Amniotic epithelial cell (primary cell): ENCODE measurements at regions not wholly inside any gene's neighbourhood (a gene's known extent, or its start where the extent isn't known, plus 50 kb on each side); places are given as distances from the start of the nearest gene placed in this dataset.
A peak's percentile ranks its signal among the peaks of the same experiment; 100 is the strongest.
"Not testable (repeated sequence)": the region's sequence is repeated elsewhere in the genome, so short reads cannot be mapped to it uniquely, and the experiment has no call there.

ENCODE experiments used
- DNase-seq: peaks from one replicate; pipeline ENCODE4 v3.0.0-alpha.2; 2010; ENCODE audit warnings: low read depth

DNA sequence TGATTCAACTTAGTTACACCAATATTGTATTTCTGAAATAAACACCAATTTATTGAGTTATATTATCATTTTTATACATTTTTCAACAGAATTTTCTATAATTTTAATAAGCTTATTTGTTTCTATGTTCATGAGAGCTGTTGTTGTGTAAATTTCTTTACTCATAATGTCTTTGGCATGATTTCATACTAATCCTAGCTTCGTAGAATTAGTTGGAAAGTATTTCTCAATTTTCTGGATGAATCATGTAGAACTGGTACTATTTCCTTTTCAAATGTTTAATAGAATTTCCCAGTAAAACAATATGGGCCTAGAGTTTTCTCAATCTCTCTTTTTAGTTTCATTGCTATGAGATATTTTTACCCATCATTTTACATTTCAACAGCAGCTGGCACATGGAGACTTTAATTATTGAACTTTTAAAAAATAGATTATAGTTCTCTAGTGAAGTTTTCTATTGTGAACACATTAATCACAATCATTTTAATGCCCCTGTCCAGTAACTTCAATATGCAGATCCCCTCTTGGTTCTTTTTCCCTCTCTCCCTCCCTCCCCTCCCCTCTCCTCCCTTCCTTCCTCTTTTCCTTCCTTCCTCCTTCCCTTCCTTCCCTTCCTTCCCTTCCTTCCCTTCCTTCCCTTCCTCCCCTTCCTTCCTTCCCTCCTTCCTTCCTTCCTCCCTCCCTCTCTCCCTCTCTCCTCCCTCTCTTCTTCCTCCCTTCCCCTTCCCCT, 1357.1 kb downstream of the ZPLD1 start:
- peak; percentile 69 for DNase-seq

DNA sequence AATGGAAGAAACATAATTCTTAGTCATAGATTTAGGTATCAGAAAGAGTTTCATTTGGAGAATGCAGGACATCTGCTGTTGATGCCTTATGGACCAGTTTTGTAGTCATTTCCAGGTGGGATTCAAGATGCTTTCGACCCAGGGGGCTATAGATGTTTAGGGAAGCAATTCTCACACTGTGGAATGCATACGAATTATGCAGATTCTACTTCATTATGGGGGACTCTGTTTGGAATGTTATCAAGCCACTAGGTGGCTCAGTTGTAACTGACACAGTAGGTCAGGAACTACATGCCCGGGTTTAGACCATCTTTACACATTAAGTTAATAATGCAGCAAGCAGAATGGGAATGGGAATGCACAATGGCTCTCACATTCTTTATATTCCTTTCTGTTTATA, 1359.8 kb downstream of the ZPLD1 start:
- peak; percentile 10 for DNase-seq

DNA sequence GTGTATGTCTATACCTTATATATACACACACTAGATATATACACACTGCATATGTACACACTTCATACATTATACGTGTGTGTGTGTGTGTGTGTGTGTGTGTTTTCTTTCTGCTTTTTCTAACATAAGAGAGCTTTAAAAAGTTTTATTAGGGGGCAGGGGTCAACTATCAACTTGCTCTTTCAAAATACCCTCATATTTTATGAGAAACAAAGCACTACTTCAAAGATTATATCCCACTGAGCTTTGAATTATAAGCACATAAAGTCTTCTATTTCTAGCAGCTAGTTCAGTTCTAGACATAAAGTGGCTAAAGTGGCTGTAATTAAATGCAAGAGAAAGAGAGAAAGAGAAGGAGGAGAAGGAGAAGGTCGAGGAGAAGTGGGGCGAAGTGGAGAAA, 1361.3 kb downstream of the ZPLD1 start:
- DNase-seq: no peak

DNA sequence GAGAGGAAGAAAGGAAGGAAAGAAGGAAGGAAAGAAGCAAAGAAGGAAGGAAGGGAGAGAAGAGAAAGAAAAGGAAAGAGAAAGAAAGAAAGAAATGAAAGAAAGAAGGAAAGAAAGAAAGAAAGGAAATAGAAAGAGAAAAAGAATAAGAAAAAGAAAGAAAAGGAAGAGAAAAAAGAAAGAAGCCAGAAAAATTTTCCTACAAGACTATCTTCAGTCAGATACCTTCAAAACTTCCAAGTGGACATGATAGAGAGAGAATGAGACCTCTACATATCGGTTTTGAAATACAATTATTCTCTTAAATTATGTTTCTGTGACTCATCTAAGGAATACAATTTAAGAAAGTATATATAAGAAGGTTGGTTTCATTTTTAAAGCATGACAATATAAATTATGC, 1369.0 kb downstream of the ZPLD1 start:
- no peak for DNase-seq

DNA sequence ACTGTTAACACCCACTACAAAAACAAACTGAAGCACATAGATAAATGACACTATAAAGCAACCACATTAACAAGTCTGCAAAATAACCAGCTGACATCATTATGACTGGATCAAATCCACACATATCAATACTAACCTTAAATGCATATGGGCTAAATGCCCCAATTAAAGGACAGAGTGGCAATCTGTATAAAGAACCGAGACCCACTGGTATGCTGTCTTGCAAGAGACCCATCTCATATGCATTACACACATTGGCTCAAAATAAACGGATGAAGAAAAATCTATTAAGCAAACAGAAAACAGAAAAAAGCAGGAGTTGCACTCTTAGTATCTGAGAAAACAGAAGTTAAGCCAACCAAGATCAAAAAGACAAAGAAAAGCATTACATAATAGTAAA, 1375.4 kb downstream of the ZPLD1 start:
- DNase-seq: peak; percentile 6

DNA sequence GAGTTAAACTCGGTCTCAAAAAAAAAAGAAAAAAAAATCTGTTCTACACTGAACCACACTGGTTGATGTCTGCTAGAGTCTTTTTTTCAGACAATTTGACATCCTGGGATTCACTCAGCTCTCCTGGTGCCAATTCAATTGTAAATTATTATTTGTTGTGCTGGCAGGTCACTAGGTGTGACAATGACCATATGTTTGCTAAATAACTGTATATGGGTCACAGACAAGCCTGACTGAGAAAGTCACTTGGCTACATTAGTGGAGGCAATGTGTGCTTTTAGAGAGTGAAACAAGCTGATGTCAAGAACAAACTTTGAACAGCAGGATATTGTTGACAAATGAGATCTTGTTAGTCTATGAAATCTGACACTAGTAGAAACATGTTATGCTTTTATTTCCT, 1379.1 kb downstream of the ZPLD1 start:
- DNase-seq: no peak

DNA sequence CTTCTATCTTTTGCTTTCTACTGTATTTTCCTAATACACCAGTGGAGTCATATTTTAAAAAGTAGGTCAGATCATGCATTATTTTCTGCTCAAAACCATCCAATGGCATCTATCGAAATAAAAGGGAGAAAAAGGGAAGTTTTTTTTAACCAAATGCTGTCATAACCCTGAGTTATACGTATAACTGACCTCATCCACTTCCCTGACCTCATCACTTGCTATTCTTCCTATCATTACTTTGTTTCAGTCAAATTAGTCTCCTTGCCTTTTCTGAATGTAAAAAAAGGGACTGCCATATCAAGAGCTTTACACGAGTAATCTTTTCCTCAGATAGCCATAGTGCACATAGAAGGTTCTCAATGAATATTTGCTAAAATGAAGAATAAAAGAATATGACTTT, 1383.6 kb downstream of the ZPLD1 start:
- DNase-seq: no peak

DNA sequence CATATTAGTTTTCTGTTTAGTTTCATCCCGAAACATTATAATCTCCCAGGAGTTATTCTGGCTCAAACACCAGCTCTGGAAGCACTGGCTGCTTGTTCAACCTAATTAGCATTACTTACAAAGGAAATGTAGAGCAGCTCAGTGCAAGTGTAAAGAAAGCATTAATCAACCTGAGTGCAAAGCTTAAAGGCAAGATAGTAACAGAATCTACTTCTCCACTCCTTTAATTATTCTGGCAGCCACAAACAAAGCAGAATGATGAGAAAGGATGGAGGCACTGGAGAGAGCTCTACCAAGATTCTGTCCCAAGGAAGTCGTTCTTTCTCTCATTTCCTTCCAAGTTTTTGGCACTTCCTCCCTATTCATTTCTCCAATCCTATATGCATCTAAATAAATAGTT, 1384.0 kb downstream of the ZPLD1 start:
- DNase-seq: no peak

DNA sequence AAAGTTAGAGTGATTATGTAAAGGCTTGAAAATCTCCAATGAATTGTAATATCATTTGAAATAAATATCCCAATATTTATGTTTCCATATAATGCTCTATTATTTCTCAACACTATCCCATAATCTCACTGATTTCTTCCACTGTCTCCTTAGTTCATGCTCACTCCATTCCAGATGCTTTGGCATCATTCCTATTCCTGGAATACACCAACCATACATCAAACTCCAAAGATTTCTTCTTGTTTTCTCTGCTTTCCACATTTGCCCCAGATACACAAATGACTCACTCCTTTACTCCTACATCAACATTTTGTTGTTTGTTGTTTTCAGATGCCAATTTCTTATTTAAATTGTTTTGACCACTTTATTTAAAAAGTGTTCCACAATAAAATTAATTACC, 1390.8 kb downstream of the ZPLD1 start:
- DNase-seq: peak; percentile 56

DNA sequence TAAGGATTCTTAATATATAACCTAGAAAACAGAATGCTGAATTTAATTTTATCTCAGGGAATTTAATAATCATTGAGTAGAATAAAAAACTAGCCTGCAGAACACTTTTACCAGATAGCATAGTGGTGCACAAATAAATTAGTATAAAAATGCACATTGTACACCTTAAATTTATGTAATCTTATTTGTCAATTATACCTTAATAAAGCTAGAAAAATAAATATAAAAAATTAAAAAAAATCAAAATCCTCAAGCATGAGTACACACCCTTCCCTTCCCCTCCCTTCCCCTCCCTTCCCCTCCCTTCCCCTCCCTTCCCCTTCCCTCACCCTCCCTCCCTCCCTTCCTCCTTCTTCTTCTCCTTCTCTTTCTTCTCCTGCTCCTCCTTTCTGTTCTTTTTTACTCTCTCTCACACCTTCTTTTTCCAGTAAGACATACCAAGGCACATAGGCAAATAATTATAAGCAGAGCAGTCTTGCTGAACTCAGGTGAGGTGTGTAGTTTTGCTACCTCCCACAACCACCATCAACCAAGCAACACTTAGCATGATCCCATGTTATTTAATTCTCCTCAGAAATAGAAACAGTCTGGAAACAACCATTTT, 1395.0 kb downstream of the ZPLD1 start:
- no peak for DNase-seq

DNA sequence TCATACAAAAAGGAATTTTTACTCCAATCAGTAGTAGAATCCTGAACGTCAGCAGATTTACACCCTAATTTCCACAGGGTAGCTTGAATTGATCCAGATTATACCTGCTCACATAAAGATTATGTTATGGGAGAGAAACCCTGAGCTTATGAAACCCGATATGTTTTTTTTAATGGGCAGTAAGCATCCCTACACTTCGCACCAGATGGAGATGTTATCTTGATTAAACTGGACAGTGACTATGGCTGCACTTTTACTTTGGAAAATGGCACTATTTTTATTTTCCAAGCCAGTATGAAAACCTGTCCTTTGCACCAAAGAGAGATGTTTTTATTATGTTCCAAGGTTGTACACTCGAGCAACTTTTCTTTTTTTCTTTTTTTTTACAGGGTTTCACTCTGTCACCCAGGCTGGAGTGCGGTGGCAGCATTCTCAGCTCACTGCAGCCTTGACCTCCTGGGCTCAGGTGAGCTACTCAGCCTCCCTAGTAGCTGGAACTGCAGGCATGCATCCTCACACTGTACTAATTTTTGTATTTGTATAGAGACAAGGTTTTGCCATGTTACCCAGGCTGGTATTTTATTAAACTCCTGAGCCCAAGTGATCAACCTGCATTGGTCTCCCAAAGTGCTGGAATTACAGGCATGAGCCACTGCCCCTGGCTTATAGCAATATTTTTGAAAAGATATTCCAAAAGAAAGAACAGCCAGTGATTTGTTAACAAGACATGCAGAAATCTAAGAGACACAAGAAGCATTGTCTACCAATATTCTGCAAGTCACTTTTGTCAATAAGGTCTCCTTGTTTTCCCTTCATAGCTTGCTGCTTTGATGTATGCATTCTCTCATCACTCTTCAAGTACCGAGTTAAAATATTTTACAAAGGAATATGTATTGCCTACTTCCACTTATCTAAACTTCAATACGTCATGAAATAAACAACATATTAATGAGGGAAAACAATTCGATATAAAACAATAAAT, 1412.6 kb downstream of the ZPLD1 start:
- DNase-seq: no peak

DNA sequence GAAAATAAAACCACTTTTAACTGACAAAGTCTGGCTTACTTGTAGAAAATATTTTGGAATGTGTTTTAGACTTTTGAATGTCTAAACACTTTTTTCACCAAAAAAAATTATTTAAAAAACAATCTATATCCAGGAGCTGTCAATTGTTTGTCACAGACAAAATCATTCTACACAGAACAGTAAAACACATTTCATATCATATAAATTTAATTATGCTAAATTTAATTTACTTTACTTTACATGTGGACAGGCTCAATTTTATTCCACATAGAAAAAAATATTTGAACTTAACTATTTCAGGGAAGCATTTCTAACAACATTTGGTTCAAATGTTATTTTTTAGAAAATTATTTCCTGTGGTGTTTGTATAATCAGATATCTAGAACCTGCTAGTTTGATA, 1417.0 kb downstream of the ZPLD1 start:
- DNase-seq: no peak

DNA sequence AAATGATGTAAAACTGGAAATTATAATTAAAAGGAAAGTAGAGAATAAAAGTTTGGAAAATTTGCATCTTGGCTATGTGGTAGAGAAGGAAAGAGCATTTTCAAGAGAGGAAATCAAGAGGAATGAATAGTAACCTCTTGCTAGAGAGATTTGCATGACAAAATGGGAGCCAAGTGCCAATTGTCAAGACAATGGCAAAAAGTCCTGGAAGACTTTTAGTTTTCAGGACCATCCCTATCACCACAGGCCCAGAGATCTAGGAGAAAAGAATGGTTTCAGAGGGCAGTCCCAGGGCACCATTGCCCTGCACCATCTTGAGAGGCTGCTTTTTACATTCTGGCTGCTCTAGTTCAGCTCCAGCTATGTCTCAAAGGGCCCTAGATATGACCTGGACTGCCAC, 1427.6 kb downstream of the ZPLD1 start:
- no peak for DNase-seq

DNA sequence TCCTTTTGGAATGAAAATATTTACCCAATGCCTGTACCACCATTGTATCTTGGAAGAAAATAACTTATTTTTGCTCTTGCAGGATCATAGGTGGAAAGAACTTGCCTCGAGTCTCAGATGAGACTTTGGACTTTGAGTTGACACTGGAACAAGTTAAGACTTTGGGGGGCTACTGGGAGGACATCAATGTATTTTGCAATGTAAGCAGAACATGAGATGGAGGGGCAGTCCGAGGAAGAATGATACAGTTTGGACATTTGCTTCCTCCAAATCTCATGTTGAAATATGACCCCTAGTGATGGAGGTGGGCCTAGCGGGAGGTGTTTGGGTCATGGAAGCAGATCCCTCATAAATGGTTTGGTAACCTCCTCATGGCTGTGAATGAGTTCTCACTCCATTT, 1428.6 kb downstream of the ZPLD1 start:
- DNase-seq: no peak

DNA sequence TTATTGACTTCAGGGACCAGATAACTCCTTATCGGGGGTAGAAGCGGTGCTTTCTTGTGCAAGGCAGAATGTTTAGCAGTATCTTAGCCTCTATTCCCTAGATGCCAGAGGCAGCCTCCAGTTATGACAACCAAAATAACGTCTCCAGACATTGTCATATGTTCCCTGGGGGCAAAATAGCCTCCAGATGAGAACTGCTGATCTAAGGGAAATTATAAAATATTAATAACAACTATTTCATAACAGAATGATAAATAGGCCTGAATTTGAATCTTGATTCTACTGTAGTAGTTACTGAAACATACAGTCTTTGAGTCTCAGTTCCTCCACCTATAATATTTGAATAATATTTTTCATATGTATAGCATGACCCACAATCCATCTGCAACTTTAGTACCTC, 1431.3 kb downstream of the ZPLD1 start:
- DNase-seq: no peak

DNA sequence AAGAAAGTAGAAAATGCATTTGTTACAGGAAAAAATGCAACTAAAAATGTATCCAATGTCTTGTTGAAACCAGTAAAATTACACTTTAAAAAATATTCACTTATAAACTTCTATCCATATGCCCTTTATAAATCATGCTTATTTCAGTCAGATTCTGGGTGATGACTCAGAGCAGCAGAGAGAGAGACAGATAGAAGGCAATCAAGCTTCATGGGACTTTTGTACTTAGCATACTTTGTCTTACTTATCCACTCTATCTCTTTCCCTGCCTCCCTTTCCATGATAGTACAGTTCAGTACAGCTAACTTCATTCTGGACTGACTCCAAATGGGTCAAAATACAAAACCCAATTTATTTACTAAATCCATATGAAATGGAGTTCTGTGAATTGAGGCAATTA, 1438.2 kb downstream of the ZPLD1 start:
- peak; percentile 85 for DNase-seq

DNA sequence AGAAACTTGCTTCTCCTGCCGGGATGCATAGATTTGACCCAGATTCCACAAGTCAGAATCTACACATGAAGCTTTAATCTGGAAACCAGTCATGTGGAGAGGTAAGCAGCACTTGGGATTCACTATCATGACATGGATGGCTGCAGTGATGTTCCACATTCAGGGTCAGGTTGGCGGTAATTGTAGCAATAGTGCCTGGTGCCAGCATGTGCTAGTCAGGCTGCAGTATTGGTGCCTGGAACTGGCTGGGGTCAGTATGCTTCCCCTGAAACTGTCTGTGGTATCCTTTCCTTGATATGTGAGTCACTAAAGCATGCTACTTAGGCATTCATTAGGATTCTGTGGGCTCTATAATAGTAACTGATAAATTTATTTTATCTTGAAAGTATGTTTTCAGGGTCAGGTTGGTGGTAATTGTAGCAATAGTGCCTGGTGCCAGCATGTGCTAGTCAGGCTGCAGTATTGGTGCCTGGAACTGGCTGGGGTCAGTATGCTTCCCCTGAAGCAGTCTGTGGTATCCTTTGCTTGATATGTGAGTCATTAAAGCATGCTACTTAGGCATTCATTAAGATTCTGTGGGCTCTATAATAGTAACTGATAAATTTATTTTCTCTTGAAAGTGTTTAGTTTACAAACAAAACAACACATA, 1439.2 kb downstream of the ZPLD1 start:
- DNase-seq: peak; percentile 92

DNA sequence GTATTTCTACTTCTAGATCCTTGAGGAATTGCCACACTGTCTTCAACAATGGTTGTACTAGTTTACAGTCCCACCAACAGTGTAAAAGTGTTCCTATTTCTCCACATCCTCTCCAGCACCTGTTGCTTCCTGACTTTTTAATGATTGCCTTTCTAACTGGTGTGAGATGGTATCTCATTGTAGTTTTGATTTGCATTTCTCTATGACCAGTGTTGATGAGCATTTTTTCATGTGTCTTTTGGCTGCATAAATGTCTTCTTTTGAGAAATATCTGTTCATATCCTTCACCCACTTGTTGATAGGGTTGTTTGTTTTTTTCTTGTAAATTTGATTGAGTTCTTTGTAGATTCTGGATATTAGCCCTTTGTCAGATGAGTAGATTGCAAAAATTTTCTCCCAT, 1447.0 kb downstream of the ZPLD1 start:
- not testable (repeated sequence) for DNase-seq

DNA sequence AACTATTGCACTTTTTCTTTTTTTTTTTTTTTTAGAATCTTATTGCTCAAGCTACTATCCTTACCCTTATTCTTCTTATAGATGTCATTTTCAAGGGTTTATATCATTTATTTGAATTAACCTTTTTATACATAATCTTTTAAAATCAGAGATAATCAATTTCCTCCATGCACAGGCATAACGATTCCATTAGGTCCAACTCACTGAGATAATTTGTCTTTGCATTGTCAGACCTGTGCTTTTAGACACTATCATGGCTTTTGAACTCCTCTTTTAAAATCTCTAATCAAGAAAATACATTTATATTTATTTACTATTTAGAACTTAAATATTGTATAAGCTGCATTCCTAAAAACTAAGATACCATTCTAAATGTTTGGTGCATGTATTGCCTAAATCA, 1454.9 kb downstream of the ZPLD1 start:
- no peak for DNase-seq

DNA sequence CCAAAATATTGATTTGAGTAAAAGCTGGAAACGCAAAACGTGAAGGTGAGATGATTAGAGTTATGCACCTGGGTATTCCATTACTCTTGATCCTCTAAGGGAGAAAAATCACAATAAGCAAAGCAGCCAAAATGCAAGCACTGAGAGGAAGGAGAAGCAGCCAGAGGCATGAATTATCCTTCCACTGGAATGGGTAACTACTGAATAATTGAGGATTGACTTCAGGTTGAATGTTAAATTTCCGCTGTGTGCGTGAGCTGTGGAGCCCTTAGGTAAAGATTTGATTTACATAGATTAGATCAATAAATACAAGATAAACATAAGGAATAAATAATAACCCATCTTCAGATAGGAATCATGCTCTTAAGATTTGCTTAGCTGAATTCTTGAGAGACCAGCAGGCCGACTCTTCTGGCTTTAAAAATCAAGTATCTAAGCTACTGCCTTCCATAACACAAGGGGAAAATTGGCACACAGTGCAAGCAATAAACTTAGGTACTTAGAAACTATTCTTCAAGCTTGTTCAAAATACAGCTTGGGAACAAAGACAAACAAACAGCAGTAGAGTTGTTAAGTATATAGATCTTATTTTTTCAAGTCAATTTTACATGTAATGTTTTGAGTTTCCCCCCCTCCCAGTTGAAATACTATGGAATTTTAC, 1459.5 kb downstream of the ZPLD1 start:
- no peak for DNase-seq

DNA sequence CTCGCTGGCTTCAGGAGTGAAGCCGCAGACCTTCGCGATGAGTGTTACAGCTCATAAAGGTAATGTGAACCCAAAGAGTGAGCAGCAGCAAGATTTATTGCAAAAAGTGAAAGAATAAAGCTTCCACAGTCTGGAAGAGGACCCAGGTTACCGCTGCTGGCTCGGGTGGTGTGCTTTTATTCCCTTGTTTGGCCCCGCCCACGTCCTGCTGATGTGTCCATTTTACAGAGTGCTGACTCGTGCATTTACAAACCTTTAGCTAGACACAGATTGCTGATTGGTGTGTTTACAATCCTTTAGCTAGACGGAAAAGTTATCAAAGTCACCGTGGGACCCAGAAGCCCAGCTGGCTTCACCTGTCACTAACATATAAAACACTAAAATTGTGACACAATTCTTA, 1464.5 kb downstream of the ZPLD1 start:
- DNase-seq: no peak

DNA sequence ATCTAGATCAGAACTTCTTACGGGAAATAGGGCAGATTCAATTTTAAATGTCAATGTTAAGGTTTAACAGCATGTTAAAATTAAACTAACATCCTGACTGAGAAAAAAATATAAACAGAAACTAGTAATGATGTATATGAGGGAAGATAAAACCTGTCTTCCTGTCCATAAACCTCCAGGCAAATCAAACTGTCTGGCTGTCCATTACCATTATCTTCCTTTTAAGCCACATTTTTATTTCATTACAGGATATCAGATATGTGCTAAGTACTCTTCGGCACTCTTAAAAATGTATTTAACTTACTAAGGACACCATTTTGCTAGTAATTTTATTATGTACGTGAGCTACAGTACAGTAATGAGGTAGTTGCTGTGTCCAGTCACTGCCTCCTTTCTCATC, 1461.7 kb upstream of the ALCAM start:
- no peak for DNase-seq
